Fibroblast of peridontal ligament (primary cell): ENCODE measurements at regions not wholly inside any gene's neighbourhood (a gene's known extent, or its start where the extent isn't known, plus 50 kb on each side); places are given as distances from the start of the nearest gene placed in this dataset.
"Not testable (repeated sequence)": the region's sequence is repeated elsewhere in the genome, so short reads cannot be mapped to it uniquely, and the experiment has no call there.

ENCODE experiments used
- DNase-seq: peaks from one replicate; pipeline ENCODE4 v3.0.0-alpha.2; 2010; ENCODE audit errors: extremely low read depth

DNA sequence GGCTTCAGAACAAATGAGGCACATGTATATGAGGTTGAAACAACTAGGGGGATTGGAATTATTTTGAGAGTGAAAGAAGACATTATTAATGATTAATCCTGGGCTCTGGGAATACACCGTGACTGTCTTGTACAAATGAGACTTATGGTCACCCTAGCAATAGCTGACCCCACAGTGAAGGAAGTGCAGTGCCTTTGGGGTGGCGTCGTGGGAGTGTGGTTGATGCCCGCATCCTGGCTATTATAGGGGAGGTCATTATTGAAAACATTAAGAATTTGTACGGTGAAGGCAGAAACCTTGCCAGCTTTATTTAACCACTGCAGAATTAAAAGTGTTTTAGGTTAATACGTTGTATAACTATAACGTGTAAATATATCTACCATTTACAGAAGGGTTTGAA is 296.7 kb downstream of the CYRIA start:
- DNase-seq, result no peak

DNA sequence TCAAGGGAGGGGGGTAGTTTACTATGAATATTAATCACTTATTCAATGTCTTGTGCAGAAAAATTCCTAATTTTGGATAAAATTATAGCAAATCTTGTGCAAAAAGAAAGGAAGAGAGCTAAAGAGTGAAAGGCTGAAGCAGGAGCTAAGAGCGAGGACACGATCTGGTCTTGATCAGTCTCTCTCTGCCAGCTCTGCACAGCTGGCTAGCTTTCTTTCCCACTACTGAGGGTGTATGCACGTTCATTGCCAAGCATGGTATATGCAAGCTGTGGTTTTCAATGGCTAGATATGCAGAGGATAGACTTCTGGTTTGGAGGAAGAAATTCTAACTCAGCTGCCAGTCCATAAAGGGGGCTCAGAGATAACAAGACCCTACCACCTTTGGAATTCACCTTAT is 297.3 kb downstream of the CYRIA start:
- DNase-seq, result no peak

DNA sequence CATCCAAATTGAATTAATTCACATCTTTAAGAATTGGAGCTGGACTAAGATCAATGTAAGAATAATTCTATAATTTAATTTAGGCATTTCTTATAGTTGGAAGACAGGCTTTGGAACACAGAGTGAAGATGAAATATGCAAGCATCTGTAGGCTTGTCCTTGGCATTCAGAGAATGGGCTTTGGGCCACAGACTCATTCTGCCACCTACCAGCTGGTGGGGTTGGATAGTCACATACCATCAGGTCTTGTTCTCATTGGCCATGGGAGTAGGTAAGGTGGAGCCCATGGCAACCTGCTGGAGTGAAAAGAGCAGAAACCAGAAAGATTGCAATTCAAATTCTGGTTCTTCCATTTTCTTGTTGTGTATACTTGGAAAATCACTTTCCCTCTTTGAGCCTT is 300.3 kb downstream of the CYRIA start:
- DNase-seq, result no peak

DNA sequence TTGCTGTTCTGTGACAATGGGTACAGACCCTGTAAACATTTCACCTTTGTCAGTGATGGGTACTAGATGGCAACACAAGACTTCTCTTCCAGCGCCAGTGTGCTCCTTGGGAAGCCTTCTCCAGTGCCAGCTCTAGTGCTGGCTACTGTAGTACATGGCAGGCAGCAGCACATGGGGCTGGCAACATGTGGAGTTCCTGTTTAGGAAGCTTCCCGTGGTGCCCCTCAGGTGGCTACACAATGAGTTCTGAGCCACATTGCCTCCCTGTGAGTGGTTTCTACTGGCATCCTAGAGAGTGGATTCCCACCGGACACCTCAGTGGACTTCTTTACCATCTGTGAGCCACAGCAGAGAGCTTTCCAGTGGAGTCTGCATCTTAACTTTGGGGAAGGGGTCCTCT is 302.1 kb downstream of the CYRIA start:
- DNase-seq, result no peak

DNA sequence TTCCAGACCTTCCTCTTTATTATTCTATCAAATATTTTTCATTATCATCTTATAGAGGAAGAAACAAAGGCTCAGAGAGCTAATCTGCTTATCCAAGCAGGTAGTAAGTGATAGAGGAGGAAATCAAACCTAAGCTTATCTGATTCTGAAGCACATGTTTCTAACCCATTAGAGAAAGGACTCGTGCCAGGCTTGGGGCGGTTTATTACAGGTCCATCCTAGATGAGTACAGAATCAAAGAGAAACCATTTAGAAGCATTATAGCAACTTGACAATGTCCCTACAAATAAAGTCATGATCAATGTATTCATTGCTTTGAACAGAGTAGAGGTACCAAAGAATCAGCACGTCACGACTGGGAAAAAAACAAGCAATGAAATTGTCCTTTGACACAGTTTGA is 303.0 kb downstream of the CYRIA start:
- DNase-seq, result no peak

DNA sequence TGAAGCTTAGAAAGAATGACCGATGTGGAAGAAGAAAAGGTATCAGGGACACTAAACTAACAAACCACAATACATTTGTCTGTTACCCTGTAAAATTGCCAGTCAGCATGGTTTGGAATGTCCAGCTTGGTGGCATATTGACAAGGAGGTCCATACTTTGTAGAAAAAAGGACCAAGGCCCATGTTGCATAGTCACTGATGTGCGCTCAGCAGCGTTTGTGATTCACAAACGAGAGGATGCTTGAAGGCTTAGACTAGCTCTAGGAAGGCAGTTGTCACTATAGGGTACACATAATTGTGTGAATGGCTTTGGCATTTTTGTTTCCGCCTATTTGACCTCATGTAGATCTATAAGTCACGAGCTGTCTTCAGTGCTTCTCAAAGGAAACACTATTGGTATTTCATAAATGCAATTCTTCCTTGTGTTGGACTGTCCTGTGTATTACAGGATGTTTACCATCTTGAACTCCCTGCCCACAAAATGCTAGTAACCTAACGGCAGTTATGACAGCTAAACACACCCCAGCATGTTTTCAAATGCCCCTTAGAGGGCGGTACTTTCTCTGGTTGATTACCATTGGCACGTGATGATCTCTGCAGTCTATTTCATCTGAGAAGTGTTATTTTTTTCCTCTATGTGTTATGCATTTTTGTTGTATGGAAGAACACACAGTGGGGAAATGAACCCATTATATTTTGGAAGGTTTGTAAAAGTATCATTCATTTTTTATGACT is 304.2 kb downstream of the CYRIA start:
- DNase-seq, result no peak

DNA sequence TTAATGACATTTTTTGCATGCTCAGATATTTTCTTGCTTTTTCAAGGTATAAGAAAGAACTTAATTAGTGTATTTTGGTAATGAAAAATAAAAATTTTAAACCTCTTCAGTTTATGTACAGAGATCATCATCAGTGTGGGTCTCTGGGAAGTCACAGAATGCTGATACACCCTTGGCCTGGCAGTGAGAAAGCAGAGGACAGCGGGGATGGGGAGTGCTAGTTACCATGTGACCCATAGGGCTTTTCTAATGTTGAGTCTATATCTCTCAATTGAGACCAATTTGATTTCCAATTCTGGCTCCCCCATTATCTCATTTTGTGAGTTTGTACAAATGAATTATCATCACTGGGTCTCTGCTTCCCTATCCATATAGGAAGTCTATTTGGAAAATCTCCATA is 305.7 kb downstream of the CYRIA start:
- DNase-seq, result no peak

DNA sequence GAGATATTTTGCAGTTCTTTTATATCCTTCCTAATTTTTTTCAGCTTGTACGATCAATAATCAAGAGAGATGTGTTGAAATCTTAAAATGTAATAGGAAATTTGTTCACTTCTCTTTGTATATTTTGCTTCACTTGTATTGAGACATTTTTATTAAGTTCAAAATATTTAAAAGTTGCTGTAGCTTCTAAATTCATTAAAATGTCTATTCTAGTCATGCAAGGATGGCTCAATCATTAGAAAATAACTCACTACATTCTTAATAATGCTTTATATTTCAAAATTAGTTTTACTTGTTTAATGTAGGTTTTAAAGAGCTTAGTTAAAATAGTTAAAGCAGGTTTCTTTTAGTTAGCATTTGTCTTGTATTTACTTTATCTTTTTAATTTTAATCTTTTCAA is 308.4 kb downstream of the CYRIA start:
- DNase-seq, result no peak

DNA sequence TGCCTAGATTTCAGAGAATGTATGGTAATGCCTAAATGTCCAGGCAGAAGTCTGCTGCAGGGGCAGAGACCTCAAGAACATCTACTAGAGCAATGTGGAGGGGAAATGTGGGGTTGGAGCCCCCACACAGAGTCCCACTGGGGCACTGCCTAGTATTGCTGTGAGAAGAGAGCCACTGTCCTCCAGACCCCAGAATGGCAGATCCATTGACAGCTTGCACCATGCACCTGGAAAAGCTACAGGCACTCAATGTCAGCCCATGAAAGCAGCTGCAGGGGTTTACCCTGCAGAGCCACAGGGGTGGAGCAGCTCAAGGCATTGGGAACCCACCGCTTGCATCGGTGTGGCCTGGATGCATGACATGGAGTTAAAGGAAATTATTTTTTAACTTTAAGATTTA is 314.1 kb downstream of the CYRIA start:
- no peak for DNase-seq

DNA sequence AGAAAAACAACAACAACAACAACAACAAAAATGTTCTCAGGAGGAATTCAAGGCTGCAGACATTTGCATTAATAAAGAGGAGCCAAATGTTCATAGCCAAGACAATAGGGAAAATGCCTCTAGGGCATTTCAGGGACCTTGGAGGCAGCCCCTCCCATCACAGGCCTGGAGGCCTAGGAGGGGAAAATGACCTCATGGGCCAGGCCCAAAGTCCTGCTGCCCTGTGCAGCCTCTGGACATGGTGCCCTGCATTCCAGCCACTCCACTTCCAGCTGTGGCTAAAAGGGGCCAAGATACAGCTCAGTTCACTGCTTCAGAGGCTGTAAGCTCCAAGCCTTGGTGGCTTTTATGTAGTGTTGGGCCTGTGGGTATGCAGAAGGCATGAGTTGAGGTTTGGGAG is 314.5 kb downstream of the CYRIA start:
- DNase-seq, result no peak

DNA sequence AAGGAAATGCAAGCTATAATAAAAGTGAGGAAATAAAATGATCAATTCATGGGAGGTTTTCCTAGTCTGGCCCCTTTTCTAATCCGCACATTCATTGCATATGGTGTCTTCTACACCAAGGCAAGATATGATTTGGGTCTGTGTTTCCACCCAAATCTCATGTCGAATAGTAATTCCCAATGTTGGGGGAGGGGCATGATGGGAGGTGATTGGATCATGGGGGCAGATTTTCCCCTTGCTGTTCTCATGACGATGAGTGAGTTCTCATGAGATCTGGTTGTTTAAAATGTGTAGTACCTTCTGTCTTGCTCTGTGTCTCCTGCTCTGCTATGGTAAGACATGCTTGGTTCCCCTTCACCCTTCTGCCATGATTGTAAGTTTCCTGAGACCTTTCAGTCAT is 315.4 kb downstream of the CYRIA start:
- DNase-seq, result no peak

DNA sequence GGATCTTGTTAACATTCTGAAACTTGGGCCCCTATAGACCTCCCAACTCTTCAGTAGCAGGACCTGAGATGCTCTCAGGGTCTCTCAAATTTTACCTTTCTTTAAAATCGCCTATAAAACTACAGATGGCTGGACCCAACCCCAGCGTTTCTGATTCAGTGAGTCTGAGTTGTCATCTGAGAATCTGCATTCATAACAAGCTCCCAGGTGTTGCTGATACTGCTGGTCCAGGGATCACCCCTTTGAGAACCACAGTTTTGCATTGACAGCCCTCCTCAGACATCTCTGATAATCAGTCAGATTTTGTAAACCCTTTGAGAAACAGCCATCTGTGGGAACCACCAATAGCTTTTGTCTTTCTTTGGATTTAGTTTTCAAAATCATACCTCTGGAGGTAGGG is 315.8 kb downstream of the CYRIA start:
- DNase-seq, result no peak

DNA sequence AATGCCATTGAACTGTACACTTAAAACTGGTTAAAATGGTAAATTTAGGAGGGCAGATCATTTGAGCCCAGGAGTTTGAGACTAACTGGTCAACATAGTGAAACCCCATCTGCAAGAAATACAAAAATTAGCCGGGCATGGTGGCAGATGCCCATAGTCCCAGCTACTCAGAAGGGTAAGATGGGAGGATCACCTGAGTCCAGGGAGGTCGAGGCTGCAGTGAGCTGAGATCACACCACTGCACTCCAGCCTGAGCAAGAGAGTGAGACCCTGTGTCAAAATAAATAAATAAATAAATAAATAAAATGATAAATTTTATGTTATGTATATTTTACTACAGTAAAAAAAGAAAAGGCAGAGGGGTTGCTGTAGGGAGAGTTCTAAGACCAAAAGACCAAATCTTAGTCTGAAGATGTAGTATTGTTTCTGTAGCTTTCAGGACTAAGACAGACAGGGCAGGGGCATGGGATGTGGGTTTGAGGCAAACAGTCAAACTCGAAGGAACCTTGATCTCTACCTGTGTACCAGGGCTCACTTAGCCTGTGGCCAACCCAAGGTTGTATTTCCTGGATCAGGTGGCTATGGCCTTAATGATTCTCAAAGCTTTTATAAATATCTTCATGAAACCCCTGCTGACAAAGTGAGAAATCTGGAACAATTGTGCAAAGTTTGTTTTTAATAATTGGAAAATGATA is 316.7 kb downstream of the CYRIA start:
- no peak for DNase-seq

DNA sequence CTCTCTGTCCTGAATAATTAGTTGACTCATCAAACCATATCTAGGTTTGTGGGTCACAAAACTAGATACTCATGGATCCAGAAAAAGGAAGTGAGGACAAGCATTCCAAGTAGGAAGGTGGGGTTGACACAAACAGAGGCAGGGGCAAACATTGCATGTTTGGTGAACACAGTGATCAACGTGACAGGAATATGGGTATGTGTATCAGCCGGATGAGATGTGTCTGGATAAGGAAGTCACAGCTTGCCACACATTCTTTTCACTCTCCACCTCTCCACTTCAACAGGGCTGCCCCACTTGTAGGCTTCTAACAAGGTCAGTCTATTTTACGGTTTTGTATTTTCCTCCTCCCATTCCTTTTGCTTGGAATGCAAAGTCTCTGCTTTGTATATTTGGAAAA is 319.0 kb downstream of the CYRIA start:
- no peak for DNase-seq

DNA sequence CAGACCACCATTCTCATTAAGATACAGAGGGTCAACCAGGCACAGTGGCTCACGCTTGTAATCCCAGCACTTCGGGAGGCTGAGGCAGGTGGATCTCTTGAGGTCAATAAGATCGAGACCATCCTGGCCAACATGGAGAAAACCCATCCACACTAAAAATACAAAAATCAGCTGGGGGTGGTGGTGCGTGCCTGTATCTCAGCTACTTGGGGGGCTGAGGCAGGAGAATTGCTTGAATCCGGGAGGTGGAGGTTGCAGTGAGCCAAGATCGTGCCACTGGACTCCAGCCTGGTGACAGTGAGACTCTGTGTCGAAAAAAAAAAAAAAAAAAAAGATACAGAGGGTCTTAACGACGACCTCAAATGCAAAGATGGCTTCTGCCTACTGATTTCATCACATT is 320.4 kb downstream of the CYRIA start:
- not testable (repeated sequence) for DNase-seq

DNA sequence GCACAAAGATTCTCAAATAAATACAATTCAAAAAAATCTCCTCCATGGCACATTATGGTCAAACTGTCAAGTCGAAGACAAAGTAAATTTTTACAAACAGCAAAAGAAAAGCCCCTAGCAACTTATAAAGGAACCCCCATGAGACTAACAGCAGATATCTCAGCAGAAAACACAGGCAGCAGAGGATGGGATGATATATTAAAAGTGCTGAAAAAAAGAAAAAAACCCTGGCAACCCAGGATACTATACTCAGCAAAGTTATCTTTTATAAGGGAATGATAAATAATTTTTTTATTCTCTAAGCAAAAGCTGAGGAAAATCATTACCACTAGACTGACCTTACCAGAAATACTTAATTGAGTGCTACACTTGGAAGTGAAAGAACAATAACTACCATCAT is 326.4 kb downstream of the CYRIA start:
- no peak for DNase-seq

DNA sequence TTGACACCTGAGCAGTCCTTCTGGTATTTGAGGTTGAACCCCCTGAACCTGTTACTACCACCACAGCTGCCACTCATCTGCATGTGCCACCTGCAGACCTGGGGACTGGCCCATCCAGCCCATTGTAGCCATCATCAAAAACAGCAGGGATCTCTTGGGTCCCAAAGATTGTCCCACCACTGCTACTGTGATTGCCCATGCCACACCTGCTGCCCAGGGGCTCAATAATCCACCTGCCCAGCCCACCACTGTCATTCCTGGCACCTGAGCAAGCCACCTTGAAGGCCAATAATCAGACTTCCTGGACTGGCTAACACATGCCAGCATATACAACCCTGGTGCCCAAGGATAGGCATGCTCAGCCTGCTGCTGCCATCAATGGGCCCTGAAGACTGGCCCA is 327.6 kb downstream of the CYRIA start:
- DNase-seq, result no peak

DNA sequence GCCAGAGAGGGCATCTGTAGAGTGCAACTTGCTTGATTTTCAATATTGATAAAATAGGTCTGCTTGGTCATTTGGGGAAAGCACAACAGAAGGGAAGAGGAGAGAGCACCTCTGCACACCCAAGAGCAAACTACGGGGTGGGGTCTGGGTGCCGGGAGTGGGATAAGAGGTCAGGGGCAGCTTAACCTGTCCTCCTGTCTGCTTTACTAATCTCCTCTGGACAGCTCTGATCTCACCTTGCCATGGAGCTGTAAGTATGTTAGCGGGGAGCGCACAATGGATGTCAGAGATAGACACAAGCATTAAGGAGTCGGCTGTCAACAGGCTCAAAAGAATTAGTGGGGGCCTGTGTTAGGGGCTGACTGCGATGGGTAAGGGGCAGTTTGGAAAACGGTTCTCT is 328.7 kb downstream of the CYRIA start:
- no peak for DNase-seq

DNA sequence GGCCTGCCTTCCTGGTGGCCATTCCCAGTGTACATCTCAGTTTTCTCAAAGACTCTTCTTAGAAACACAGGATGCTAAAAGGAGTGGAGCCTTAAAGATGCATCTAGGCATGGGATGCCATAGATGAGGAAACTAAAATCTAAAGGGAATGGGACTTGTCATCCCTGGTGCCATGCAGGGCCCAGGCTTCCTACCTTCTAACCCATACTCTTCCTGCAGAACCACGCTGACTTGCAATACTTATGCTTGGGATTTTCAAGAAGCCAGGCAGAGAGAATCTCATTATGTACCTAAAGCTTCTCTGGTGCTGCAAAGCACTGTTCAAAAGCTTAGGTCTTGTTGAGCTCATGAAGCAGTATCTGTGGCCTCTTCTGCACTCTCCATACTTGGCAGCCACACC is 329.1 kb downstream of the CYRIA start:
- DNase-seq, result no peak

DNA sequence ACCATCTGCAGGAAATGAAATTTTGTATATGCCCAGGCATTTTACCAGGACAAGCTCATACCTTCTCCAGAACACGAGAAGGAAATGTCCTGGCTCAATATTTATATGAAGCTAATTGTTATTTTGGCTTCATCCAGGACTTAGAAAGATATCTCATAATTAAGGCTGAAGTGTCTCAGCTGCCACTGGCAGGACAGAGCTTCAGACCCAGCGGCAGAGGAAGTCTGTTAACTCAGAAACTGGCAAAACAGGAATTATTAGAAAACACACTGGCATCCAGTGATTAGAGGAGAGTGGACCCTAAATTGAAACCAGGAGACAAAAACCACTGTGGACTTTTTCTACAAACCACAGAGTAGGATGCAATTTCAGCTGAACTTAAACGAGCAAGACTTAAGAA is 329.7 kb downstream of the CYRIA start:
- no peak for DNase-seq

DNA sequence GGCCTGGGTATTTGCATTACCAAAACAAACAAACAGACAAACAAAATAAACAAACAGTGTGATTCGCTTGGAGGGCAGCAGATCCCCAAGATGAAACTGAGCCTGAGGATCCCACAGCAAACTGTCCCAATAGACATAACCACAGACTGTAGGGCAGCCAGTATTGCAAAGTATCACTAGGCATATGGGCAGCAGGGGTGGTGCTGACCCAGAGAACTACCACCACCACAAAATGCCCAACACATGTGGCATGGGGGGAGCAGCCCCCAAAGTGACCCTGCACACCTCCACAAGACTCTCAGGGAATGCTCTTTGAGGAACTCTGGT is 330.1 kb downstream of the CYRIA start:
- DNase-seq, result no peak

DNA sequence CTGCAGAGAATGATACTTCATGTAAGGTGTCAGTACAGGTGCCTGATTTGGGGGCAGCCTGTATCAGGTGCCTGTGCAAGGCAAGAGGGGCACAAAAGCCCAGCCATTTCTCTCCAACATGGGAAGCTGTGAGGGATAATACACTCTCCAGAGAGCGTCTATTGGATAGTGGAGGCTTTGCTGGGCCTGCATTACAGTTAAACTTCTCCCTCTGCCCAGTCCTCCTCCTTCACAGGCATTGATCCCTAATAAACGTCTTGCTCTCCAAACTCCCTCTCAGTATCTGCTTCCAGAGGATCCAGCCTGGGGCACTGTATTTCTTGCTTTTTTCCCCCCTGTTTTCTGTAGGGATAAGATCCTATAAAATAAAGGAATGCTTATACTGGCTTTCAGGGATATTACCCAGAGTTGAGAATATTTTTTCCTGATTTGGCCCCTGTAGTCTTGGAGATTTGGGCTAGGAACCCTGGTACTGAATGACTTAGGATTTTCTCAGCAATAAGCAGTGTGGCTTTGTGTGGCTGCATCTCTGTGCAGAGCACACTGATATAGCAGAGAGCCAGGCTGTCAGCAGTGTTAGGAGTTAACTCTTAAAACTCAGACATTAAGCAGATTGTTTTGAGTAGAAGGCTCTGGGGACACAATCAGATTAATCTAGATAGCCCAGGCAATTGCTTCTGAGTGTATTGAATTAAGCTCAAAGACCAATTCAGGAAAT is 330.6 kb downstream of the CYRIA start:
- no peak for DNase-seq

DNA sequence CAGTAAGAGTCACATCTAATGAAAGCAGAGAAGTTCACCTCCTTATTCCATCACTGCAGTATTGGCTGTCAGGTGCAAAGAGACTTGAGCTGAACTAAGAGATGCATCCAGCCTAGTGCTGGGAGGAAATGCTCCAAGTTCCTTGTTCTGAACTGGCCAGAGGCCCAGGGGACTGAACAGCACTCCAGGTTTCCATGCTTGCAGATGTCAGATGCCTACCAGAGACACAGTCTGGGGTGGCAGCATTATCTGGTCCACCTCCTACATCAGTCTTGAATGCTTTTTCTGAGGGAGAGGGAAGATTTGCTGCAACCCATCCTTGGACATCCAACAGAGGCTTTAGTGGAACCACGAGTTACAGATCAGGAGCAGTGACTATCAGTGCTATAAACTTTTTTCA is 331.3 kb downstream of the CYRIA start:
- no peak for DNase-seq
